Ammon's horn (tissue), 1 donor: ENCODE measurements at regions not wholly inside any gene's neighbourhood (a gene's known extent, or its start where the extent isn't known, plus 50 kb on each side); places are given as distances from the start of the nearest gene placed in this dataset.

ENCODE experiments used
- DNase-seq: peaks from one replicate; pipeline ENCODE4 v3.0.0-alpha.2; 2016; ENCODE audit warnings: low spot score

GRCh38 chr13:104854698-104855097, 1680.8 kb downstream of the EFNB2 start:
- DNase-seq: no peak

- DNase-seq: no peak
Measured at GRCh38 chr13:104854007-104854406, 1681.5 kb downstream of the EFNB2 start.

GRCh38 chr13:104847922-104848321, 1687.5 kb downstream of the EFNB2 start:
- no peak for DNase-seq

GRCh38 chr13:104843401-104843800, 1692.1 kb downstream of the EFNB2 start:
- DNase-seq: no peak

- DNase-seq: no peak
Measured at GRCh38 chr13:104841110-104841509, 1694.4 kb downstream of the EFNB2 start.

GRCh38 chr13:104837756-104838155, 1697.7 kb downstream of the EFNB2 start:
- DNase-seq: no peak

GRCh38 chr13:104833221-104833620, 1702.2 kb downstream of the EFNB2 start:
- no peak for DNase-seq

- no peak for DNase-seq
Measured at GRCh38 chr13:104832231-104832630, 1703.2 kb downstream of the EFNB2 start.

GRCh38 chr13:104831831-104832230, 1703.6 kb downstream of the EFNB2 start:
- no peak for DNase-seq

- no peak for DNase-seq
Measured at GRCh38 chr13:104823709-104824108, 1711.8 kb downstream of the EFNB2 start.

- no peak for DNase-seq
Measured at GRCh38 chr13:104823071-104823470, 1712.4 kb downstream of the EFNB2 start.

GRCh38 chr13:104817271-104817670, 1718.2 kb downstream of the EFNB2 start:
- DNase-seq: no peak

GRCh38 chr13:104816726-104817125, 1718.7 kb downstream of the EFNB2 start:
- no peak for DNase-seq

GRCh38 chr13:104810242-104810641, 1725.2 kb downstream of the EFNB2 start:
- DNase-seq: no peak

GRCh38 chr13:104809483-104809882, 1726.0 kb downstream of the EFNB2 start:
- DNase-seq: no peak

- DNase-seq: no peak
Measured at GRCh38 chr13:104805346-104805745, 1730.1 kb downstream of the EFNB2 start.

- no peak for DNase-seq
Measured at GRCh38 chr13:104799152-104799551, 1732.9 kb upstream of the SLC10A2 start.

- no peak for DNase-seq
Measured at GRCh38 chr13:104798486-104798885, 1732.3 kb upstream of the SLC10A2 start.

GRCh38 chr13:104796581-104796980, 1730.4 kb upstream of the SLC10A2 start:
- no peak for DNase-seq

- no peak for DNase-seq
Measured at GRCh38 chr13:104785952-104786351, 1719.7 kb upstream of the SLC10A2 start.

- DNase-seq: no peak
Measured at GRCh38 chr13:104784891-104785290, 1718.7 kb upstream of the SLC10A2 start.

- no peak for DNase-seq
Measured at GRCh38 chr13:104782741-104783140, 1716.5 kb upstream of the SLC10A2 start.

GRCh38 chr13:104779311-104779993, 1713.2 kb upstream of the SLC10A2 start:
- DNase-seq: no peak

- no peak for DNase-seq
Measured at GRCh38 chr13:104773775-104774174, 1707.6 kb upstream of the SLC10A2 start.
